Activated T-cell treated with anti-CD3 and anti-CD28 coated beads for 24 hours (primary cell): ENCODE measurements at regions not wholly inside any gene's neighbourhood (a gene's known extent, or its start where the extent isn't known, plus 50 kb on each side); places are given as distances from the start of the nearest gene placed in this dataset.

ENCODE experiments used
- DNase-seq: peaks from one replicate; pipeline ENCODE4 v3.0.0-alpha.2; 2020; ENCODE audit warnings: low read depth

GRCh38 chrX:131779306-131779705 is 235.4 kb downstream of the OR13H1 start:
- DNase-seq: no peak

GRCh38 chrX:131779741-131780140 is 235.9 kb downstream of the OR13H1 start:
- no peak for DNase-seq

GRCh38 chrX:131782646-131783045 is 238.8 kb downstream of the OR13H1 start:
- DNase-seq: no peak

GRCh38 chrX:131783555-131784308 is 239.4 kb upstream of the STK26 start:
- DNase-seq: no peak

GRCh38 chrX:131789664-131790063 is 233.4 kb upstream of the STK26 start:
- no peak for DNase-seq

- no peak for DNase-seq
Measured at GRCh38 chrX:131791608-131792355, 231.3 kb upstream of the STK26 start.

- no peak for DNase-seq
Measured at GRCh38 chrX:131792356-131792749, 230.7 kb upstream of the STK26 start.

GRCh38 chrX:131792789-131793462 is 230.2 kb upstream of the STK26 start:
- no peak for DNase-seq

- DNase-seq: no peak
Measured at GRCh38 chrX:131795442-131796229, 227.5 kb upstream of the STK26 start.

- no peak for DNase-seq
Measured at GRCh38 chrX:131801066-131801465, 222.0 kb upstream of the STK26 start.

GRCh38 chrX:131801911-131802310 is 221.2 kb upstream of the STK26 start:
- DNase-seq: no peak

- DNase-seq: no peak
Measured at GRCh38 chrX:131802836-131803626, 220.1 kb upstream of the STK26 start.

GRCh38 chrX:131812847-131813825 is 210.0 kb upstream of the STK26 start:
- peak; percentile 44 for DNase-seq

GRCh38 chrX:131816551-131817136 is 206.5 kb upstream of the STK26 start:
- DNase-seq: peak; percentile 44

- DNase-seq: no peak
Measured at GRCh38 chrX:131818297-131818936, 204.7 kb upstream of the STK26 start.

GRCh38 chrX:131821945-131822622 is 201.0 kb upstream of the STK26 start:
- DNase-seq: no peak

- no peak for DNase-seq
Measured at GRCh38 chrX:131826572-131826971, 196.5 kb upstream of the STK26 start.

- DNase-seq: no peak
Measured at GRCh38 chrX:131827935-131828334, 195.2 kb upstream of the STK26 start.

GRCh38 chrX:131828482-131828881 is 194.6 kb upstream of the STK26 start:
- DNase-seq: no peak
